ENCODE measurements at regions not wholly inside any gene's neighbourhood (a gene's known extent, or its start where the extent isn't known, plus 50 kb on each side); places are given as distances from the start of the nearest gene placed in this dataset.

GRCh38 chr16:26969589-26970231, 97.0 kb upstream of the C16orf82 start:
- no peak for TF ChIP-seq CTCF (IDR thresholded peaks at IDR 0.05)
- no peak for TF ChIP-seq POLR2A (IDR thresholded peaks at IDR 0.05)

Measured in heart left ventricle (tissue), 13 donors.